ENCODE measurements at regions not wholly inside any gene's neighbourhood (a gene's known extent, or its start where the extent isn't known, plus 50 kb on each side); places are given as distances from the start of the nearest gene placed in this dataset.

GRCh38 chr3:27578032-27578431 is 93.8 kb upstream of the SLC4A7 start:
- Histone ChIP-seq H2BK20ac (ENCODE audit: low read length) (no peak overlapping the region), H3K4ac (replicated peaks; ENCODE audit: insufficient read length, low read depth, low read length) (no peak overlapping the region), H2BK120ac (replicated peaks; ENCODE audit: low read depth, low read length) (no peak overlapping the region), H3K79me1 (ENCODE audit: low read depth, low read length) (no peaks in the 10 kb centered on the region), H2AK5ac (ENCODE audit: low read depth, low read length) (no peak overlapping the region), H3K23me2 (ENCODE audit: low read depth, low read length) (no peaks in the 10 kb centered on the region), H3K27ac (ENCODE audit: low read depth, low read length) (no peak overlapping the region), H3K9ac (replicated peaks in 1 of 4; ENCODE audit: extremely low read depth in 1 of 4, low read depth in 3 of 4, low read length in 3 of 4) (no peak overlapping the region), H3K36me3 (ENCODE audit: control insufficient read depth in 2 of 4, insufficient read depth in 4 of 4, low read length in 3 of 4) (no peaks in the 10 kb centered on the region), H4K8ac (ENCODE audit: extremely low read depth, insufficient read depth, low read length) (no peak overlapping the region), H3K18ac (ENCODE audit: extremely low read depth, low read length) (no peak overlapping the region), H3K23ac (ENCODE audit: insufficient read length) (no peak overlapping the region), H3K4me2 (ENCODE audit: insufficient read depth in 1 of 2, low read depth in 2 of 2, low read length in 2 of 2) (no peak overlapping the region), H3K4me1 (replicated peaks in 1 of 4; ENCODE audit: control insufficient read depth in 3 of 4, insufficient read depth in 4 of 4, low read length in 3 of 4) (no peaks in the 10 kb centered on the region), H2AFZ (ENCODE audit: low read length) (no peak overlapping the region), H4K91ac (replicated peaks; ENCODE audit: insufficient read length, low read length) (no peak overlapping the region), H4K20me1 (replicated peaks in 1 of 2; ENCODE audit: control insufficient read depth in 1 of 2, insufficient read depth in 2 of 2, low read length in 2 of 2) (no peaks in the 10 kb centered on the region), H3K4me3 (ENCODE audit: extremely low read depth in 1 of 4, insufficient read depth in 2 of 4, low read depth in 3 of 4, low read length in 4 of 4) (no peak overlapping the region), H2BK5ac (ENCODE audit: low read depth, low read length) (no peak overlapping the region), H2BK15ac (ENCODE audit: low read length) (no peak overlapping the region), H4K5ac (ENCODE audit: insufficient read length, low read depth, low read length) (no peak overlapping the region), H3K56ac (replicated peaks; ENCODE audit: insufficient read length, low read depth, low read length) (no peak overlapping the region), H3K79me2 (ENCODE audit: control insufficient read depth in 1 of 2, insufficient read depth in 2 of 2, low read length in 2 of 2) (no peaks in the 10 kb centered on the region), H2BK12ac (ENCODE audit: low read depth, low read length) (no peak overlapping the region), H3K9me3 (ENCODE audit: insufficient read depth in 2 of 2, low read depth in 1 of 2, low read length in 1 of 2) (no peaks in the 10 kb centered on the region; a peak in 1 of 4 replicates), H3K14ac (ENCODE audit: insufficient read length) (no peak overlapping the region), H3K27me3 (replicated peaks in 1 of 4; ENCODE audit: control insufficient read depth in 3 of 4, extremely low read depth in 1 of 4, insufficient read depth in 3 of 4, low read length in 3 of 4) (no peaks in the 10 kb centered on the region)
- POLR2A ChIA-PET (ENCODE audit: partially characterized antibody) = no interaction called here
- FAIRE-seq (no peak), DNase-seq (ENCODE audit: low read depth in 1 of 2, low spot score in 2 of 2) (no peak)
- CTCF ChIA-PET (ENCODE audit: partially characterized antibody) = interaction anchor here (0.9 kb wide), 1 partner anchor 13 kb away, joined by 3 read pairs; no protein-coding TSS in a partner anchor
- no peak for TF ChIP-seq KDM5A (IDR thresholded peaks at IDR 0.05; ENCODE audit: low read length)
- no peak for TF ChIP-seq JUN (IDR thresholded peaks at IDR 0.05; ENCODE audit: low read depth, low read length)
- WGBS, 2 experiments (ENCODE audit: extremely low coverage in 1 of 2, insufficient coverage in 1 of 2, insufficient read length in 1 of 2, insufficient replicate concordance in 2 of 2, low coverage in 1 of 2, low lambda C conversion rate in 2 of 2, missing lambda C conversion rate in 1 of 2) = 95% methylated on average over 1 of the region's 1 CpG; no CpG with 5 or more reads in 1 of the 2 experiments

Data from H1 (cell line).